ENCODE measurements at regions not wholly inside any gene's neighbourhood (a gene's known extent, or its start where the extent isn't known, plus 50 kb on each side); places are given as distances from the start of the nearest gene placed in this dataset.
"Not testable (repeated sequence)": the region's sequence is repeated elsewhere in the genome, so short reads cannot be mapped to it uniquely, and the experiment has no call there.

DNA sequence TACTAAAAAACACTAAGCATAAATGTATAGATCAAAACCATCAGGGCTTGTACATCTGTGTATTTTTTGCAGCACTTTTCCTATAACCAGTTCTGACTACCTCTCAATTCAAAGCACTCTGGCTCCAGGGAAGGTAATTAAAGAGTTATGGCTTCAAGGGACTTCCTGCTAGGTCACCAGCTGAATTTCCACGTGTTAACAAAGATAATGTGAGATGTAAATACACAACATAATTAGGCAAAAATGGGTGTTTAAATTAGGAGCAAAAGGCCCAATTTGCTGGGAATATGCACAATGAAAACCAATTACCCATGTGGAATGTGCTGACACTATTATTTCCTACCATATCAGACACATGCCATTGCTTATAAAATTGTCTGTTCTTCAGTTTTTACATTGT lies 513.4 kb upstream of the FLRT2 start:
- DNase-seq = no peak

DNA sequence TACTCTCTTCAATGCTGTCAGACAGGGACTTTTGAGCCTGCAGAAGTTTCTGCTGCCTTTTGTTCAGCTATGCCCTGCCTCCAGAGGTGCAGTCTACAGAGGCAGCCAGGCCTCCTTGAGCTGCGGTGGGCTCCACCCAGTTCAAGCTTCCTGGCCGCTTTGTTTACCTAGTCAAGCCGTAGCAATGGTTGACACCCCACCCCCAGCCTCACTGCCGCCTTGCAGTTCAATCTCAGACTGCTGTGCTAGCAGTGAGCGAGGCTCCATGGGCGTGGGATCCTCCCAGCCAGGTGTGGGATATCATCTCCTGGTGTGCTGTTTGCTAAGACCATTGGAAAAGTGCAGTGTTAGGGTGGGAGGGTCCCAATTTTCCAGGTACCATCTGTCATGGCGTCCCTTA lies 506.1 kb upstream of the FLRT2 start:
- not testable (repeated sequence) for DNase-seq

DNA sequence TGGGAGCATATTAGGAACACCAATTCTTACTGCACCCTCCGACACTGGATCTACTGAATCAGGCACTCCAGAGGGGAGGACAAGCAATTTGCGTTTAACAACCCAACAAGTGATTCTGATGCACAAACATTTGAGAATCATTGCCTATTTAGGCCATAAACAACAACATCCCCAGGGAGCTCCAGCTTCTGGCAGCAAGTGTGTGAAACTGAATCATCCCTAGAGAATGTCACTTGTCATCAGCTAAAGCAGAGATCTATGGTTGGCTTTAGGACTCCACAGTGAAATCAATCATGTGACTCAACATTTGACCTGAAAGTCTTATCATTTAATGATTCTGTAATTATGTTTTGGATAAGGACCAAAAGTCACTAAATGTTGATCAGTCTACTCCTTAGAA lies 505.0 kb upstream of the FLRT2 start:
- DNase-seq = no peak

DNA sequence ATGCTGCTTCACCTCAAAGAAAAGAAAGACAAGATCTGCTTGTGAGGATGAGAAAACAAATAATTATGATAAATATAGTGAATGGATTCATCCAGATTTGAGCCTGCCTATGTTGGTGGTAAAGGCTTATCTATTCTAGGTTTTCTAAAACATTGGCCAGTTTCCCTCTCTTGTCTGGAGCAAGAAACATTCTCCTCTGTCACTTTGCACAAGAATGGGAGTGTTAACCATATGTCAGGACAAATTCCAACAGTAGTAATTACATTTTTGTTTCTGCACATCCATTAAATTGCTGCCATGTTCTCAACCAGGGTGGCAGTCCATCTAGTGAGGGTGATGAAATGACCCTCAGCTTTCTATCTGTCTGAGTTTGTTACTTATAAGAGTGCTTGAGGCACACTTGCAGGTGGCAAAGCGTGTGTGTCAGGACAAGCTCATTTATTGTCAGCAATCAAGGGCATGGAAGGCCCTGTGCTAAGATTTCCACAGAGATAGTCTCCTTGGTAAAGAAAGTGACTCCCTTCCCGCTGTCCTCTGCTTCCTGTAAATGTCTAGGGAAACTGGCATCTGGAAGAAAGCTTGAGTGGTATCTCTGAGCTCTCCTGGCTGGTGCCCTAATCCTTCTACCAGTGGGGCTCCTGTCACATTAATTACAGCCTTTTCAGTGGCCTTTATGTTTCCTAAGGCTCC lies 502.1 kb upstream of the FLRT2 start:
- no peak for DNase-seq

DNA sequence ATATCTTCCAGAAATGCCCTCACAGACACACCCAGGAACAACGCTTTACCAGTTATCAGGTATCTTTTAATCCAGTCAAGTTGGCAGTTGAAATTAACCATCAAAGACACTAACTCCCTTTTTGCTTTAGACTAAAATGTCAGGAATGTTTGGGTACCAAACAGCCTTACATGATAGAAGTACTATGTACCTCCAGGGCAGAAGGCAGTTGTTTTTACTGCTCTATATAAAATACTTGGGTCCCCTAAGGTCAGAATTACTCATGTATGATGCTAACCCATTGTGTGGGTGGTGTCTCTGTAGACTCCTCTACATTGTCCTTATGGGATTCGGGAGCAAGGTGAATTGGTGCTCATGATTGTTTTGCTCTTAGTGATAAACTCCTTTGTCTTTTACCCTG lies 492.5 kb upstream of the FLRT2 start:
- DNase-seq = no peak

DNA sequence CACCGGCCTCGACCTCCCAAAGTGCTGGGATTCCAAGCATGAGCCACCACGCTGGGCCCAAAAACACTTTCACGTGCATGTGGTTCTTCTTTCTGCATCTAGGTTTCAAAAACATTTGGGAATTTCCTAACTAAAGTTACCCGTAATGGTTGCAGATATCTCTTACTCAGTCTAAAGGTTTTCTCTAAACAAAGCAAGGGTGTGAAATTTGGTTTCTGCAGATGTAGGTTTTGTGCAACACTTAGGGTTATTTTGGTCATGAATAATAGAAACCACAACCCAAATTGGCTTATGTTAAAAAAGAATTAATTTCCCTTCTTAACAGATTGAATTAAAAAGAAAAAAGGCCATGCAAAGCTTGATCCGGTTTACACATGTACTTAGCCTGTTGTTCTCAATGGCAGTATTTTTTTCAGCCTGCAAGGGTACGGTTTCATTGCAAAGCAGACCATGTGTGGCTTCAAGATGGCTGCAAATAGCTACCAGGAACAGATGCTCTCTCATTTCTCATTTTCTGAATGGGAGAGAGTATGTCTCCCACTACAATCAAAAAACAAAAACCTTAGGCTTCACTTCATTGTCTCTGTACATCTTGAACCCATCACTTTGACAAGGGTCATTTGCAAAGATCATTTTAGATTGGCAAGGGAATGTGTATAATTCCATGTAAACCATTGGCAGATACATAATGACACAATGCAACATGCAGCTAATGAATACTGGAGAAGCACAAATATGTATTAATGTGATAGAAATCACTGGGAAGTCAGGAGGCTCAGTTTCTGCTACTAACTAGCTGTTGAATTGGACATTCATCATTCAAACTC lies 491.2 kb upstream of the FLRT2 start:
- no peak for DNase-seq

DNA sequence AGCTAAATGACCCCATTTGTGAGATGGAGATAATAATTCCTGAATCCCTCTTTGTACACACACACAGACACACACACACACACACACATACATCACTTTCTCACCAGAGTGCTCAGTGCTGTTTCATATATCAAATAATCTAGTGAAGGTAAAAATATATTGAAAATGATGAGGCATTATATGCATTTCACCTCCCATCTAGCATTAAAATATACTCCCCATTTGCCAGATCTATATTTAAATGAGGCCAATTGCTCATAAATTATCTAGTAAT lies 490.7 kb upstream of the FLRT2 start:
- DNase-seq = no peak

DNA sequence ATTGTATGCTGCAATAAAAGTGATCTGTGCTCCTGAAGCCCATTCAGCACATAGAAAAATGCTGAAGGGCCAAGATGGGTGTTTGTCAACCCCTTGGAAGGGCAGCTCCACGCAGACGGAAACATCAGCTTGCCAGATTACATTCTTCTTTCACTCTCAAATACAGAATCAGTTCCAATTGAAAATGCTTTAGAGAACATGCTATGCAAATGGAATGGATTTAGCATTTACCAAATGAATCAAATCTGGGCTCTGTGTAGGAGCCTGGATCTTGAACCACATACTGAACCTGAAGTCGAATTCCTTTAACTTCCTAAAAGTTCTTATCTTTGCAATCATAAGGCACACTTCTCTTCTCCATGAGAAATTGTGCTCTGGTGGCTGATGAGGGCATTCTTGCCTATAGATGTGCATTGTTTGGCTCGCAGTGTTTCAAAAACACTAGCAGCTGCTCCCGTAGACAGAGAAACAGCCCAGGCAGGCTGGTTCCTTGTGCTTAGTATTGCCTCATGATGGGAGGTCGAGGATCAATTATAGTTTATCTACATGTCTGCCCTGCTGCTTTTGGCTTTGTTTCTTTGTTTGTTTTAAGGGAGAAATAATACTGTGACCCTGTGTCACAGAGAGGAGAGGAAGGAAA lies 489.8 kb upstream of the FLRT2 start:
- no peak for DNase-seq

DNA sequence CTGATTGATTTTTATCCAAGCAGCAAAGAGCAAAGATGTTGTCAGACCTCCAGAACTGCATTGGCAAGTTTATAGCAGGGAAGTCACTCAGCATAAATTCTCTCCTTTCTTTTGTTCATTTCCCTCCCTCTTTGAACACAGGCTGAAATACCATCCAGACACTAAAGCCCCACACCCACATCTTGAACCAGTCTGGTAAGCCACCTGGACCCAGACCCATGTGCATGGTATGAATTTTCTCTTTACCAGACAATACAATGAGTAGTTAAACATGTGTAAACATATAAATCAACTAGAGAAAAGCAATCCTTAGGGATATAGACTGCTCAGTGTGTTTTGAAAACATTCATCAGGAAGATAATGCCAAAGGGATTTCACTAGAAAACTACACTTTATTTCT lies 488.3 kb upstream of the FLRT2 start:
- no peak for DNase-seq

DNA sequence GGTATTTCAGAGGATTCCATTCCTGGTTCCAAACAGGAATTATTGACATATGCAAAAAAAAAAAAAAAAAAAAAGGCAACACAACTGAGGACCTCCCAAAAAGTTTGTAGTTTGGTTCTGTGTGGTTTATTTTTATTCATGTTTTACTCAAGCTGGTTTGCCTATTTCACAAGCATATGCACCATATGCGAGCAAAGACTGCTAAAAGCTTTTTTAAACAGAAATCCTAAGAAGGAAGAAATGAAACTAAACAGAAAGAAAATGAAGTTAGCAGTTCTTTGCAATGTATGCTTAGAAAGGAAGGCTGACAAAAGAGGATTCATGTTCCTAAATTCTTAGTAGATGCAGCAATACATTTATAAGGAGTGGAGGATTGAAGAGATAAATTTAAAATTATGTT lies 487.6 kb upstream of the FLRT2 start:
- DNase-seq = no peak

DNA sequence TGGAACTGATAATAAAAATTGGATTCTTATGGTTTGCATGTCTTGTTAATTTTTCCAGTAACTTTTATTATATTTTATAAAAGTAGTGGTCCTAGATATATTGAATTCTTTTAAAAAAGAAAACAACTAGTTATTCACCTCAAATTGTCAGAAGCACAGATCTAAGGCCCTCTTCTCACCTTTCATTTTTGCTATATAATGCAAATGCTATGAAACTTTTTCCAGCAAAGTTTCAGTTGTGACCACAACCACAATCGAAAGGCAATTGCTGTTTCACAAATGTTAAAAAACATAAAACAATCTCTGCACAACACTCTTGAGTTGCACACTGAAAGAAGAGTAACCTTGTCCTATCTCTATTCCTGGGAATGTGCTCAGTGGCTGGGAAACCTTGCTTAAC lies 479.8 kb upstream of the FLRT2 start:
- no peak for DNase-seq

DNA sequence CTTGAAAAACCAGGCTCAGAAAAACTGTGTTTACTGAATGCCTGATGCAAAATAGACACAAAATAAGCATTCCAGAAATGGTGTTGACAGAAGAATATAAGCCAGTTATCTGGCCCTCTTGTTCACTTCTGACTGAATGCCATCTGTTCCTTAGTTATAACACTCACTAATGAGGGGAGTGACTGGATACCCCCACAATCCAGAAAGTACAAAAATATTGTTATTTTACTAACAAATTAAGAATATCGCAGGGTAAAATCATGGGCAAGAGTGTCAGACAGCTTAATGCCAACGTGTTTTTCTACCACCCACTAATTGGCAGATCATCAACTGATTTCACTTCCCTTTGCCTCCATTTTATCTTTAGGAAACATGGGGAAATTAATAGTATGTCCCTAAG lies 477.3 kb upstream of the FLRT2 start:
- DNase-seq = no peak

DNA sequence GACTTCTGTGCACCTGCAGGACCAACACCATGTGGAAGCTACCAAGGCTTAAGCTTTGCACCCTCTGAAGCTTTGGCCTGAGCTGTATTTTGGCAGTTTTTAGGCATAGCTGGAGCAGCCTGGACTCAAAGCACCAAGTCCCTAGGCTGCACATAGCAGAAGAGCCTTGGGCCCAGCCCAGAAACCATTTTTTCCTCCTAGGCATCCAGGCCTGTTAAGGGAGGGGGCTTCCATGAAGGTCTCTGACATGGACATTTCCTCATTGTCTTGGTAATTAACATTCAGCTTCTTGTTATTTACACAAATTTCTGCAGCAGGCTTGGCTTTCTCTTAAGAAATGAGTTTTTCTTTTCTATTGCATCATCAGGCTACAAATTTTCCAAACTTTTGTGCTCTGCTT lies 475.8 kb upstream of the FLRT2 start:
- DNase-seq = no peak

DNA sequence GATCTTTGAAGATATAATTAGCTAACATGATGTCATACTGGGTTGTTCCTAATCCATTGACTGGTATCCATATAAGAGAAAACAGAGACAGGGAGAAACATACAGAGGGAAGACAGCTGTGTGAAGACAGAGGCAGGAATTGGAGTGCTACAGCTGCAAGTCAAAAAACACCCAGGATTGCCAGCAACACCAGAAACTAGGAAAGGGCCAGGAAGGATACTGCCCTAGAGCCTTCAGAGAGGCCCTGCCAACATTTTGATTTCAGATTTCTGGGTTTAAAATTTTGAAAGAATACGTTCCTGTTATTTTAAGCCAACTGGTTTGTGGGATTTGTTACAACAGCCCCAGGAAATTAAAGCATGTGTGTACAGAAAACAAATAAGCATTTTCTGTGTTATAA lies 473.7 kb upstream of the FLRT2 start:
- DNase-seq = no peak

DNA sequence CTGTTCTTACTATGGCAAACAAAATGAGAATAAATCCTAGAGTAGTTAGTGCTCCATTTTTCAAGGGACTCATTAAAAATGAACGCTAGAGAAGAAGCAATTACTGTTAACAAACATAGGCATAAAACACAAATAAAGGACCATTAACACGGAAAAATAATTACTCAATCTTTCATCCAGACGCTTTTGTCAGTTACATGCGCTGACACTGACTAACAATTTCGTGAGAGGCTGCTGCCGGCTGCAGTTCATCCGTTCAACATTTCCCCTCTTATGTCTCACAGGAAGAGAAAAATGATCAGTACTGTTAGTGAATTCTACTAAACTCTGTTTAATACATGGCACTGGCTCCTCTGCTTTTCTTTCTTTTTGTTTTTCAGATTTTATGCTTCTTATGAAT lies 472.7 kb upstream of the FLRT2 start:
- no peak for DNase-seq

DNA sequence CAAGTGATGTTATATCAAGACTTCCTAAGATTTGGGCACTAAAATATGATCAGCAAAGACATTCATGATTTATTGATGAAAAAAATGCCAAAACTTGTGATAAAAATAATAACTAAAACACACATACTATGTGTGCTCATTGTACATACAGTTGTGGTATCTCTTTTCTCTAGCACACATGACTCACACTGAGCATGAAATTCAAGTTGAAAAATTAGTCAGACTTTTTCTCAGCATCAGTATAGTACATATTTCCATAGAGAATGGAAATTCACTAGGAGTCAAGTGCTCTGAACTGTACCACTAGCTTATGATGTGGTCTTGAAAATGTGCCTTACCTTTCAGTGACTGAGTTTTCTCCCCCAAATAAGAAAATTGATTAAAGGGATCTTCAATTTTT lies 471.8 kb upstream of the FLRT2 start:
- DNase-seq = no peak

DNA sequence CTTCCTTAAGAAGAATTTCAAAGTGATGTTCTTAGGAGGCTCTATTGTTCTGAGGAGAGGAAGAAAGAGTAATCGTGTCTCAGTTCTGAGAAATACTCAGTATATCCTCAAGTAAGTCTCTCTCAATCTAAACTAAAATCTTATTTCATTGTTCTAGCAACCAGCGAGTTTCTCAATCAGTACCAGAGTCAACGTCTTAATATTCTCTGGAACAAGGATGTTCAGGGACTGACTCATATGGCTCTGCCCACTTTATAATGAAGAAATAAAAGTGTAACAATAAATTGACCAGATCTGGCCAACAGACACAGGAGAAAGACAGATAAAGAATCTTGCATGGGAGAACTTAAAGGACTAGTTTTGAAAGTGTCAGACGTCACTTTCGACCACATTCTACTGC lies 469.8 kb upstream of the FLRT2 start:
- DNase-seq = no peak

DNA sequence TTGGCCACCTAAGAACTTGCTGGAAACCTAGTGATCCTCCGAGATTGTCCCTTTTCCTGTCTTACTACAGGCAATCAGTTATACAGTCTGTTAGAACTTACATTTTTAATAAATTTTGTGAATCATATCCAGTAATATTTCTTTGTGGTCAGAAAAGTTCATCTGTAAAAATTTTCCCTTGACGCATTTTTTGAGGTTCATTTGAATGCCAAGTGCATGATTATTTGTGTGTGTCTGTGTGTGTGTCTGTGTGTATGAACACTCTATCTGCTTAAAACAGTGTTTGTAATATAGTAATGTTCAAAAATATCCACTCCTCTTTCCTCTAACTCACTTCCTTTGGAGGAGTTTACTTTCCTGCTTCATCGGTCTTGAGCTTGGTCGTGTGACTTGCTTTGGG lies 468.7 kb upstream of the FLRT2 start:
- DNase-seq = no peak

DNA sequence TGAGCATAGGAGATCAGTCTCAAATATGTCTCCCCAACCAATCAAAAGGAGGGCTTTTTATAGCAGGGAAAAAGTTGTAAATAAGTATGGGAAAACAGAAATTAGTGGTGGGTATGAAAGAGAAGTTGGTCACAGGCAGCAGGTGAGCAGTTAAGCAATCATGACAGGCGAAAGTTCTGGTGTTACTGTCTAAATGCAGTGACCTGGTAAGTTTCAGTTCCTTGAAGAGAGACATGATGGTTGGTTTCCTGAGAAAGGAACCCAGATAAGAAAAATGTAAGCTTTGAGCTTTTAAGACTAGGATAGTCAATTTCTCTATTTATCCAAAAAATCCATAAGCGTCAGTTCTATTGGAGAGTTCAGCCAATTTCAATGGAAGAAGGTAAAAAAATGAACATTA lies 466.2 kb upstream of the FLRT2 start:
- DNase-seq = no peak

DNA sequence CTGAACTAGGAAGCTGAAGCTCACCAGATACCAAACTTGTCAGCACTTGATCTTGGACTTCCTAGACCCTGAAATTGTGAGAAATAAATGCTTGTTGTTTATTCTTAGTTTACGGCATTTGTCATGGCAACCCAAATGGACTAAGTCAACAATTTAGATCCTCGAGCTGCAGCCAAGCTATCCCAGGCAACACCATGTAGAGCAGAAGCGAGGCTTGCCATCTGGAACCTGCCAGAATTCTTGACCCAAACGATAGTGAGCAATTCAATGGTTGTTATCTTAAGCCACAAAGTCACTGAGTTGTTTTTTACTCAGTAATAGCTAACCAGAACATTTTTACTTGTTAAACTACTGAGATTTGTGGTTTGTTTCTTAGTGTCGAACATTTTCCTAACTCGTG lies 458.5 kb upstream of the FLRT2 start:
- DNase-seq = no peak

DNA sequence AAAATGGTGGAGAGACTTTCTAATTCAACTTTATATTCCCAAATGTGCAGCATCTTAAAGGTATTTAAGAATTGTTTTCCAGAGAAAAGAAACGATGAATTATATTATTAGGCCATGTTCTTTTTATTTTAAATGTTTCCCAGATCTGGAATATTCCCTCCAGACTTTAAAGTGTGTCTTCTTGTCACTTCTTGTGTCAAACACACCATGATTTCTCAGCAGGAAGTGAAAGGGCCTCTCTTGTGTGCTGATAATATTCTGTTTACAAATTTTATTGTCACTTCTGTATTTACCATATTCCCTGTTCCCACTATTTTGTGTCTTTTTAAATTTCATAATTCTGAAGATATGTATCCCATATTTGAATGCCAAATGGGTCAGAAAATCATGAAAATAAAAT lies 455.0 kb upstream of the FLRT2 start:
- no peak for DNase-seq

DNA sequence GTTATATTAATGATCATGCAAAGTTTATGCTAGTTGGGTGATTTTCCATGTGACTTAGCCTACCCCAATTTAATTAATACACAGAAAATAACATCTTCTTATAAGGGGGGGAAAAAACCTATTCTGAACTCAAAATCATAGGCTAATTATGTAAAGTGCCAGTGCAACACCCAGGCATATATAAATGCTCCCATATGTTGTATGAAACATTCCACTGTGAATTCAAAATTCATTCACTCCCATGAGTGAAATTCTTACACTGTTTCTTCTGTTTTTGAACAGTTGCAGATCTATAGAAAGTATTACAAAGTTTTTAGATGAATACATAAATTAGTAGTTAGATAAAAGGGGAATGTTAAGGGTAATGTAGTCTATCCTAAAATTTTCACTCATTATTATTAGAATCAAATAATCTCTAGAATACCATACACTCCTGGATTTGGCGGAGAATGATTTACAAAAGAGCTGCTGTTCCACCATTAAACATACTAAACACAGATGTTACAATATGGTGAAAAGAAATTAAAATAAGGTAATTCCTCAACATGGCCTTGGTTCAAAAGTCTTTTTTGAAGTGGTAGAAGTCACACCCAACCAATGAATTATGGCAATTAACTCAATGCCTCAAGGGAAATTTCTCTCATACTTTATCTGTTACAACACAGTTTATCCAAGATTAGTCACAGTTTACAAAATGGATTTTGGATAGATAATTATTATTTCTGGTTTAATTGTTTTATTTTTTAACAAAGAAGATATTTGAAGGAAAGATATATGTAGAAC lies 454.1 kb upstream of the FLRT2 start:
- no peak for DNase-seq

DNA sequence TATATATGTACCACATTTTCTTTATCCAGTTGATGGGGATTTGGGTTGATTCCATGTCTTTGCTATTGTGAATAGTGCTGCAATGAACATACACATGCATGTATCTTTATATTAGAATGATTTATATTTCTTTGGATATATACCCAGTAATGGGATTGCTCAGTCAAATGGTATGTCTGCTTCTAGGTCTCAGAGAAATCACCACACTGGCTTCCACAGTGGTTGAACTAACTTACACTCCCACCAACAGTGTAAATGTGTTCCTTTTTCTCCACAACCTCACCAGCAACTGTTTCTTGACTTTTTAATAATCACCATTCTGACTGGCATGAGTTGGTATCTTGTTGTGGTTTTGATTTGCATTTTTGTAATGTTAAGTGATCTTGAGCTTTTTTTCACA lies 452.2 kb upstream of the FLRT2 start:
- DNase-seq = not testable (repeated sequence)
